NT2/D1 (cell line): ENCODE measurements at regions not wholly inside any gene's neighbourhood (a gene's known extent, or its start where the extent isn't known, plus 50 kb on each side); places are given as distances from the start of the nearest gene placed in this dataset.

Experiments
- YY1 ChIP-seq: IDR thresholded peaks from 2 replicates; pipeline ENCODE4 v1.6.1; 2011; ENCODE audit not compliant: insufficient read length, insufficient read depth
- ZNF274 ChIP-seq: IDR thresholded peaks from 2 replicates; pipeline ENCODE4 v1.6.1; 2011; ENCODE audit warnings: mild to moderate bottlenecking, low read depth, low read length

DNA sequence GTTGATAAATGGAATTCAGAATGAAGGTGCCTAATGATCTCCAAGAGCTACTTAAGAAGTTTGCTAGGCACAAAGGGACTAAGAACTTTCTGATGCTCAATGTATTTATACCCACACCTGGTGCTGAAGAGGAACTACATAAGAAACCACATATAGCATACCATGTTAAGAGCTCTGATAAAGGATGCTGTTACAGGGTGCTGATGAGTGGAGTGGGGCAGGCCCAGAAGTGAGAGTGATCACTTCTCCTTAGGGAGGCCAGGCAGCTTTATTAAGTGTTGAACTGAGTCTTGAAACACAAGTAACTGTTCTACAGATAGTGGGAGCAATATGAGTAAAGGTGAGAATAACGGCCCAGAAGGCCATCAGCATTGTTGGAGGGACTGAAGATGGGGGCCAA lies 68.3 kb upstream of the CHRDL1 start:
- no peak for TF ChIP-seq YY1
- no peak for TF ChIP-seq ZNF274
